ENCODE measurements at regions not wholly inside any gene's neighbourhood (a gene's known extent, or its start where the extent isn't known, plus 50 kb on each side); places are given as distances from the start of the nearest gene placed in this dataset.

- Histone ChIP-seq H3K27ac (ENCODE audit: low read length) (no peak overlapping the region), H3K27me3 (ENCODE audit: control insufficient read depth, insufficient read depth, low read length) (no peaks in the 10 kb centered on the region), H3K4me1 (ENCODE audit: control insufficient read depth, insufficient read depth, low read length) (no peaks in the 10 kb centered on the region), H3K4me3 (ENCODE audit: low read depth in 2 of 2, low read length in 2 of 2) (no peak overlapping the region), H3K9me3 (ENCODE audit: control insufficient read depth, insufficient read depth, low read depth, low read length) (no peaks in the 10 kb centered on the region), H3K36me3 (ENCODE audit: control insufficient read depth, insufficient read depth, low read length) (no peaks in the 10 kb centered on the region)
- in situ Hi-C loops (cut with HindIII; ENCODE audit: low pct_unique_long_range_greater_than_20kb, low sequenced_read_pairs), result no loop called here
- intact Hi-C loops (cut with micrococcal nuclease; ENCODE audit: unreplicated experiment), result no loop called here
- ChIA-PET CTCF (no interaction called here), POLR2A (no interaction called here)
- no TSS peak for BruUV-seq (replicated peaks)
- TF ChIP-seq SIN3A (IDR thresholded peaks at IDR 0.05; ENCODE audit: borderline replicate concordance, insufficient read depth, low read depth, low read length), result no peak
- no peak for TF ChIP-seq TCF7L2 (IDR thresholded peaks at IDR 0.05; ENCODE audit: low read depth, low read length)
- no peak for TF ChIP-seq REST (IDR thresholded peaks at IDR 0.05; ENCODE audit: insufficient read depth in 1 of 2, low read depth in 2 of 2, low read length in 1 of 2)
- no peak for TF ChIP-seq CTCF (IDR thresholded peaks at IDR 0.05)
- no peak for TF ChIP-seq POLR2AphosphoS5 (IDR thresholded peaks at IDR 0.05; ENCODE audit: low read depth, low read length)
- ATAC-seq, result no peak
- DNase-seq (ENCODE audit: low read depth, low spot score), result no peak
Observed at GRCh38 chr3:74789111-74789510, 174.7 kb upstream of the CNTN3 start.

- no TSS peak for BruUV-seq (replicated peaks)
Observed at GRCh38 chr3:74787011-74787410, 172.6 kb upstream of the CNTN3 start.

More at GRCh38 chr3:74787011-74787410, 172.6 kb upstream of the CNTN3 start:
- TF ChIP-seq CTCF (IDR thresholded peaks at IDR 0.05), result no peak
- TF ChIP-seq REST (IDR thresholded peaks at IDR 0.05; ENCODE audit: insufficient read depth in 1 of 2, low read depth in 2 of 2, low read length in 1 of 2), result no peak
- no peak for TF ChIP-seq SIN3A (IDR thresholded peaks at IDR 0.05; ENCODE audit: borderline replicate concordance, insufficient read depth, low read depth, low read length)
- TF ChIP-seq TCF7L2 (IDR thresholded peaks at IDR 0.05; ENCODE audit: low read depth, low read length), result no peak
- no peak for TF ChIP-seq POLR2AphosphoS5 (IDR thresholded peaks at IDR 0.05; ENCODE audit: low read depth, low read length)
- DNase-seq (ENCODE audit: low read depth, low spot score) (no peak), ATAC-seq (no peak)
- Histone ChIP-seq H3K4me1 (ENCODE audit: control insufficient read depth, insufficient read depth, low read length) (no peaks in the 10 kb centered on the region), H3K27ac (ENCODE audit: low read length) (no peak overlapping the region), H3K27me3 (ENCODE audit: control insufficient read depth, insufficient read depth, low read length) (no peaks in the 10 kb centered on the region), H3K4me3 (ENCODE audit: low read depth in 2 of 2, low read length in 2 of 2) (no peak overlapping the region), H3K36me3 (ENCODE audit: control insufficient read depth, insufficient read depth, low read length) (no peaks in the 10 kb centered on the region), H3K9me3 (ENCODE audit: control insufficient read depth, insufficient read depth, low read depth, low read length) (no peaks in the 10 kb centered on the region)
- intact Hi-C loops (cut with micrococcal nuclease; ENCODE audit: unreplicated experiment) (no loop called here), in situ Hi-C loops (cut with HindIII; ENCODE audit: low pct_unique_long_range_greater_than_20kb, low sequenced_read_pairs) (no loop called here)
- CTCF ChIA-PET, result no interaction called here
- POLR2A ChIA-PET, result no interaction called here

Data from Panc1 (cell line).